Prostate gland (tissue), 2 donors: ENCODE measurements at regions not wholly inside any gene's neighbourhood (a gene's known extent, or its start where the extent isn't known, plus 50 kb on each side); places are given as distances from the start of the nearest gene placed in this dataset.

Experiments used
- DNase-seq: peaks from one replicate; pipeline ENCODE4 v3.0.0-alpha.2; 2019; ENCODE audit warnings: low spot score
- H3K27ac ChIP-seq, 2 donors: fragments of 200-600 bp; sonication (generic); 2 replicates each; pipeline ENCODE4 v1.5.1; 2017 to 2019
- H3K27me3 ChIP-seq: fragments of 200-600 bp; sonication (generic); replicated peaks from 2 replicates; pipeline ENCODE4 v1.5.1; 2019; ENCODE audit not compliant: insufficient read depth
- H3K36me3 ChIP-seq, 2 donors: fragments of 200-600 bp; sonication (generic); 1 replicate in 1 of 2; 2 replicates in 1 of 2; pipeline versions ENCODE4 v1.5.1 to v1.8.1; 2017 to 2019
- H3K4me1 ChIP-seq: fragments of 200-600 bp; sonication (generic); replicated peaks from 2 replicates; pipeline ENCODE4 v1.5.1; 2019
- H3K4me3 ChIP-seq, 2 donors: fragments of 200-600 bp; sonication (generic); 2 replicates each; pipeline ENCODE4 v1.5.1; 2017 to 2019
- H3K9me3 ChIP-seq: fragments of 200-600 bp; sonication (generic); 2 replicates; pipeline ENCODE4 v1.5.1; 2017
- POLR2A ChIP-seq: fragments of 450-650 bp; IDR thresholded peaks from one replicate; pipeline ENCODE4 v1.6.1; 2016; ENCODE audit warnings: antibody characterized with exemption, mild to moderate bottlenecking
- POLR2AphosphoS5 ChIP-seq: sonication (generic); formaldehyde crosslinking; IDR thresholded peaks from one replicate; pipeline ENCODE4 v1.6.1; 2017; ENCODE audit warnings: antibody characterized with exemption
- WGBS: methylation state at CpG from one replicate; pipeline ENCODE4 v1.1.5; 2018; 5-methylcytosine and 5-hydroxymethylcytosine counted together
- intact Hi-C: fragments of 100-400 bp; cut with DNase I; formaldehyde crosslinking; loops from one replicate; pipeline ENCODE4 v1.14.2; 2022
- TF ChIP-seq, protein P1 (sequence below), 4 experiments: fragments of 200-600 bp in 2 of 4; fragments of 450-650 bp in 2 of 4; sonication (generic) in 2 of 4; IDR thresholded peaks; 1 replicate in 3 of 4; 2 replicates in 1 of 4; pipeline ENCODE4 v1.5.1; 2016 to 2019; ENCODE audit warnings: antibody characterized with exemption in 4 of 4, mild to moderate bottlenecking in 2 of 4, moderate library complexity in 2 of 4

DNA sequence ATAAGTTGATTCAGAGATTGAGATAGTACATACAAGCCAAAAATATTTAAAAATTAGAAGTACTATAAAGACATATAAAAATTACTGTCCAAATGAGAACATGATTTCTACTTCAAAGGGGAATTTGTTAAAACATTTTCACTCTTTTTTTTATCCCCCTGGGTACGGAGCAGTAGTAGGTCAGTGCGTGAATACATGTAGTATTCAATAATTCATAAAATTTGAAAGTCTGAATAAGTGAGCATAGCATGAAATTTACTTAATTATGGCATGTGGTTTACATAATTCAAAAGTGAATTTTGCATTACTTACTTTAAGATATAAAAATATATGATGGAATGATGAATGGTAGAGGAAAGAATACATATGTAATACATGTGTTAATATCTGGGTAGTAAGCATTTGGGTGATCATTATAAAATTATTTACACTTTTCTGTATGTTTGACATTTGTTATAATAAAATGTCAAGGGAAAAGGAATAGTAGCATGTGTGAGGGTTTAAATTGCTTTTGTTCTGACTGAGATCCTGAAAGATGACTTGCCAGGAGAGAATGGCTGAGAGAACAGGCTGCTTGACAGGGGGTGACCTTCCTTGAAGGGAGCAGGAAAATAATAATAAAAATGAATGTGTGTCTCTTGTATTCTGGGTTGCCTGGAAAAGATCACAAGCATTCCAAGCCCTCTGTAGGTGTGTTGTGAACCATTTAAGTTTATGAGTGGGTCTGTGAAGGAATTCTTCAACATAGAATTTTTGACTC lies 1178.8 kb downstream of the ZPLD1 start:
- TF ChIP-seq POLR2A (no peak), POLR2AphosphoS5 (no peak)
- TF ChIP-seq, protein P1, sequence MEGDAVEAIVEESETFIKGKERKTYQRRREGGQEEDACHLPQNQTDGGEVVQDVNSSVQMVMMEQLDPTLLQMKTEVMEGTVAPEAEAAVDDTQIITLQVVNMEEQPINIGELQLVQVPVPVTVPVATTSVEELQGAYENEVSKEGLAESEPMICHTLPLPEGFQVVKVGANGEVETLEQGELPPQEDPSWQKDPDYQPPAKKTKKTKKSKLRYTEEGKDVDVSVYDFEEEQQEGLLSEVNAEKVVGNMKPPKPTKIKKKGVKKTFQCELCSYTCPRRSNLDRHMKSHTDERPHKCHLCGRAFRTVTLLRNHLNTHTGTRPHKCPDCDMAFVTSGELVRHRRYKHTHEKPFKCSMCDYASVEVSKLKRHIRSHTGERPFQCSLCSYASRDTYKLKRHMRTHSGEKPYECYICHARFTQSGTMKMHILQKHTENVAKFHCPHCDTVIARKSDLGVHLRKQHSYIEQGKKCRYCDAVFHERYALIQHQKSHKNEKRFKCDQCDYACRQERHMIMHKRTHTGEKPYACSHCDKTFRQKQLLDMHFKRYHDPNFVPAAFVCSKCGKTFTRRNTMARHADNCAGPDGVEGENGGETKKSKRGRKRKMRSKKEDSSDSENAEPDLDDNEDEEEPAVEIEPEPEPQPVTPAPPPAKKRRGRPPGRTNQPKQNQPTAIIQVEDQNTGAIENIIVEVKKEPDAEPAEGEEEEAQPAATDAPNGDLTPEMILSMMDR (IDR thresholded peaks at IDR 0.05): no peak
- no peaks in the 10 kb centered on the region for H3K9me3 ChIP-seq
- DNase-seq: no peak
- H3K27ac ChIP-seq: no peak overlapping the region
- H3K4me3 ChIP-seq: no peak overlapping the region
- no peaks in the 10 kb centered on the region for H3K27me3 ChIP-seq
- WGBS: 89% methylated on average over 2 of the region's 2 CpGs
- H3K4me1 ChIP-seq: no peaks in the 10 kb centered on the region
- intact Hi-C loops: no loop called here
- H3K36me3 ChIP-seq: no peaks in the 10 kb centered on the region

DNA sequence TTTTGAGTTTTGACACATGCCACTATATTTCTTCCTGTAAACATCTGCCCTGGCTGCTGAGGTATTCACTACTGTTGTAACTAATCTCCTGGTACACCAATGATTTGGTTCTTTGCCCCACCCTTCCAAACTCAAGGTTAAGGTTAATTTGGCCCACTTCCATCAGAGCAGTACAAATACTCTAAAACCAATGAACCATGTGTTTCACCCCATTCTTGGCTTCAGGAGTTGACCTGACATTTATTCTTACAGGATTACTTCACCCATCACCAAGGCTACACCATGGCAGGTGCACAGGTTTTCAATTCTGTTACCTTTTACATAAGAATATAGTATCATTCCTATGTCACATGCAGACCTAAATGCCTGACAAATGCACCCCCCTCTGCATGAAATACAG lies 1179.9 kb downstream of the ZPLD1 start:
- Histone ChIP-seq H3K36me3 (no peaks in the 10 kb centered on the region), H3K4me3 (no peak overlapping the region), H3K27ac (no peak overlapping the region), H3K4me1 (no peaks in the 10 kb centered on the region), H3K27me3 (no peaks in the 10 kb centered on the region), H3K9me3 (no peaks in the 10 kb centered on the region)
- no peak for TF ChIP-seq POLR2A
- TF ChIP-seq POLR2AphosphoS5: no peak
- TF ChIP-seq, protein P1 (IDR thresholded peaks at IDR 0.05): no peak
- intact Hi-C loops: no loop called here
- DNase-seq: no peak

DNA sequence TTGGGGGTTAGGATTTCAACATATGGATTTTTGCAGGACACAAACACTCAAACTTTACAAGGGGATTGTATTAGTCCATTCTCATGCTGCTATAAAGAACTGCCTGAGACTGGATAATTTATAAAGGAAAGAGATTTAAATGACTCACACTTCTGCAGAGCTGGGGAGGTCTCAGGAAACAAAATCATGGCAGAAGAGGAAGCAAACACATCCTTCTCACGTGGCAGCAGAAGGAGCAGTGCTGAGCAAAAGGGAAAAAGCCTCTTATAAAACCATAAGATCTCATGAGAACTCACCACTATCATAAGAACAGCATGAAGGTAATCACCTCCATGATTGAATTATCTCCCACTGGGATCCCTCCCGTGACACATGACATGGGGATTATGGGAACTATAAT lies 1183.1 kb downstream of the ZPLD1 start:
- intact Hi-C loops: no loop called here
- no peak overlapping the region for H3K4me3 ChIP-seq
- DNase-seq: no peak
- H3K27ac ChIP-seq: no peak overlapping the region
- no peaks in the 10 kb centered on the region for H3K9me3 ChIP-seq
- TF ChIP-seq POLR2AphosphoS5 (no peak), POLR2A (no peak)
- TF ChIP-seq, protein P1 (IDR thresholded peaks at IDR 0.05): no peak
- 71% methylated on average over 2 of the region's 2 CpGs for WGBS
- H3K36me3 ChIP-seq: no peaks in the 10 kb centered on the region
- no peaks in the 10 kb centered on the region for H3K27me3 ChIP-seq
- no peaks in the 10 kb centered on the region for H3K4me1 ChIP-seq

DNA sequence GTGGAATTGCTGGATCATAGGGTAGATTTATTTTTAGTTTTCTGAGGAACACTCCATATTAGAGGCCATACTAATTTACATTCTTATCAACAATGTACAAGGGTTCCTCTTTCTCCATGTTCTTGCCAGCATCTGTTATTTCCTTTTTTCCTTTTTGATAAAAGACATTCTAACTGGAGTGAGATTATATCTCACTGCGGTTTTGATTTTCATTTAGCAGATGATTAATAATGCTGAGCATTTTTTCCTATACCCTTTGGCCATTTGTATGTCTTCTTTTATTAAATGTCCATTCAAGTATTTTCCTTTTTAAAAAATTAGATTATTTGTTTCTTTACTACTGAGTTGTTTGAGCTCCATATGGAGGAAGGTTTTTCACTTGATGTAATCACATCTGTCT lies 1189.5 kb downstream of the ZPLD1 start:
- no peak for TF ChIP-seq POLR2AphosphoS5
- no peak for TF ChIP-seq POLR2A
- TF ChIP-seq, protein P1 (IDR thresholded peaks at IDR 0.05): no peak
- Histone ChIP-seq H3K36me3 (no peaks in the 10 kb centered on the region), H3K27ac (no peak overlapping the region), H3K4me3 (no peak overlapping the region), H3K9me3 (no peaks in the 10 kb centered on the region), H3K4me1 (no peaks in the 10 kb centered on the region), H3K27me3 (no peaks in the 10 kb centered on the region)
- DNase-seq: no peak
- intact Hi-C loops: no loop called here
- 56% methylated on average over 1 of the region's 1 CpG for WGBS

- Histone ChIP-seq H3K36me3 (no peaks in the 10 kb centered on the region), H3K4me1 (no peaks in the 10 kb centered on the region), H3K9me3 (no peaks in the 10 kb centered on the region), H3K27me3 (no peaks in the 10 kb centered on the region), H3K4me3 (no peak overlapping the region), H3K27ac (no peak overlapping the region)
- intact Hi-C loops: no loop called here
- 94% methylated on average over 1 of the region's 1 CpG for WGBS
- TF ChIP-seq POLR2A (no peak), POLR2AphosphoS5 (no peak)
- TF ChIP-seq, protein P1 (IDR thresholded peaks at IDR 0.05): no peak
- no peak for DNase-seq
Measured at GRCh38 chr3:103629391-103629790, 1194.6 kb downstream of the ZPLD1 start.
